ENCODE measurements at regions not wholly inside any gene's neighbourhood (a gene's known extent, or its start where the extent isn't known, plus 50 kb on each side); places are given as distances from the start of the nearest gene placed in this dataset.

DNA sequence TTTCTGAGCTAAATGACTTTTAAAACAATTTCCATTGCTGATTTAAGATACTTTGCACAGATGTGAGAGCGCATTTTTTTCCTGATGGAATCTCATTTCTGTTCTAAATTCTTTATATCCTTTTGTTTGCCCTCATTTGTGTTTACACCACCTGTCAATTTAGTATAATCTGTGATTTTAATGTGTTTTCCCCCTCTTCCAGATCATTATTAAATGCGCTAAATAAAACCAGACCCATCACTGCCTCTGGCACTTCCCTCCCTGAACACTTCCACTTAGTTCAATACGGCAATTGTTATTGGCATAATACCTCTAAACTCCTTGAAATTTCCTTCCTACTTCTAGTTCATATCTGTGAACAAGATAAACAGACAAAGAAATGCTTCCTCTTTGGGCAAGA lies 186.9 kb upstream of the ADGRL2 start:
- no peak for DNase-seq

DNA sequence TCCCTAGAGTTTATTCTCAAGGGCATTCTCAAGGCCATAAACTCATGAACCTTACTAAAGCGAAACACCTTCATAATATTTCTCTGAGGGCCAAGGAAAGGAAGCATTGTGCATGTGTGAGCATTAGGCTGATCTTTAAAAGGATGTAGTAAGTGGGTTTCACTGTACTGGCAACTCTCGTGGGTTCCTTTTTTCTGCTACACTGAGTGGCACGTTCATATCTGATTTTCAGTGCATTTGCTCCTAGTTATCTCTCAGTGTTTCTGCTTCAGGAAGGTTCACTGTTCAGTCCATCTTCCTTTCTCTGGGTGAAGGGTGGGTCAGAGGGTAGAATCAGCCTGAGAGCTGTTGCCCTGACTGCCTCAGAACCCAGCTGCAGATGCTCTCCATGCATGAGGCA lies 192.8 kb upstream of the ADGRL2 start:
- no peak for DNase-seq

DNA sequence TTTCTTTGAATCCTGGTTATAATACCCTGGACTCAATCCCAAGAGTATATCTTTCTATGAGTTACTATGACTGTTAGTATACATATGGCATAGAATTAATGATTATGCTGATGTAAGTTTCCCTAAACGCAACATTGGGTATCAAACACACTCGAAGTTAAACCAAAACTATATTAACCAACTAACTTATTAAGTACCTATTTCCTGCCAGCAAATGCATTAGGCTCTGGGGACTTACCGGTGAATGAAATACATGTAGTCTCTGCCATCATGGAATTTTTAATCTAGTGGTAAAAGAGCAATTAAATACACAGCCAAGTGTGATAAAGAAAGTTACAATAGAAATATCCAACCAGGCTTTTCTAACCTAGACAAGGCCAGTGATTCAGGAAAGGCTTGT lies 193.6 kb upstream of the ADGRL2 start:
- DNase-seq: no peak

DNA sequence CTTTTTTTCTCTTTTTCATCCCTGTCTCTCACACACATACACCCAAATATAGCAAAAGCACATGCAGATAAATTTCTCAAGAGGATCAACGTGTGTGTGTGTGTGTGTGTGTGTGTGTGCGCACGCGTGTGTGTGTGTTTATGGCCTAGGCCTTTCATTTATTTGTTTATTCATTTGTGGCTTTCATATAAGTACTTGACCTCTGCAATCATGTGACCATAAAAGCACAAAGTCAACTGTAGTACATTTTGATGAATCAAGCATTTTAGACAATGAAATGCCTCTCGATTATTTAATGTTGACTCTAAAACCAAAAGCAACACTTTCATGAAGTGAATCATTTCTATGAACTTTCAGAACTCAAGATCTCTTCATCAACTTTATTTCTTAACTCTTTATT lies 194.1 kb upstream of the ADGRL2 start:
- no peak for DNase-seq

DNA sequence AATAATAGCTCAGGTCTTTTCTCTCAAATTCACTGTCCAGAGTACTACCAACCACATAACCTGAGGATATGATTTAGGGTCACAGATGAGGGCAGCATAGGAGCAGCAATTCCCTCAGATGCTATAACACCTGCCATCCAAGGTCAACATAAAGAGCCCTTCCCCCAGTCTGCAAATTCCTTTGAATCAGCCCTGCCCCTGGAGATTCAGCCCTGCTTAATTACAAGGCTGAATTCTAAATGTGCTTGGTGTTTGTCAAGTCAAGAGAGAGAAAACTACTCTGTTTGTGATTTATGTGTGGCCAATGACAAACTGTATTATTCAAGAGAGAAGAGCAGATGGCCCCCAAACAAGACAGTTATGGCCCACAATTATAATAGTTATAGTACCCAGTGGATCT lies 195.7 kb upstream of the ADGRL2 start:
- DNase-seq: no peak

DNA sequence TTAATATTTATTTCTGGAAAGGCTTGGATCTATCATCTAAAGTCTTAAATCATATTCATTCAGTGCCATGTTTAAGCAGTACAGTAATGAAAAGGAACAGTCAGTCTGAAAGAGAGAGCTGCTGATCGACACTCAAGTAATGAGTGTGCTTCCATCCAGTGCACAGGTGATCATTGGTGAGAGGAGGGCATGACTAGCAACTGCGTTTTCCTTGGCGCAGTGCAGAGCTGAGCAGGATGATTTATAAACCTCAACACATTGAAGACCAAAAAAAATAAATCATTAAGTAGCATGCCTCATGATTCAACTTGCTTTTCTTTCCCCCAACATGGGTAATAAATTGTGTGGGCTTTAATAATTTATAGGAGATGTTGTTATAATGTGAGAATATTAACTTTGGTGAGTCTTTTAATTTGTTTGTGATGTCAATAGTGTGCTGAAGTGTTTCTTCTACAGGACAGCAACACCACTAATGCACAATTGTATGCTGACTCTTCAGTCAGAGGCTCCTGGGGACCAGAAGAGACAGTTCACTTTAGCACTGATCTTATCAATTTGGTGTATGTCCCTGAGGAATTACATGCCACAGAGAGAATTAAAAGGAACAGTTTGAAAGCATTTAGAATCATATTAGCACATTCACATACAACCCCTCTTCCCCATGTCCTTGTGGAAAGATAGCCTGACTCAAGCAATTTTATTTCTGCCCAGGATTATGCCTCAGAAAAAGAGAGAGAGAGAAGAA lies 199.7 kb upstream of the ADGRL2 start:
- DNase-seq: no peak

DNA sequence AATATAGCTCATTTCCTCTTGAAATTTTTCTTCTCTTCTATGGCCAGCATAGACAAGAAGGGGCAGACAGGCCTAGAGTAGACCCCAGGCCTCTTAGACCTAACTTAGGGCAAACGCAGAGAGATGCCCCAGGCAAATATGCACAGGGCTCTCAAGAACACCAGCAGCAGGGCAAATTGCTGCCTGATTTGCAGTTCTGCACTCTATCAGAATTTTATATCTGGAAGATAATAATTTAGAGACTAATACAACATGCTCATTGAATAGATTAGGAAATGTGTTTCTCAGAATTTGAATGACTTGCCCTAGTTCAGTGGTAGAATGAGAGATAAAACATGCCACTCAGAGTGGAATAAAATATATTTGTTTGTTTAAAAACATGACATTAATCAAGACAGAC lies 200.4 kb upstream of the ADGRL2 start:
- DNase-seq: no peak

DNA sequence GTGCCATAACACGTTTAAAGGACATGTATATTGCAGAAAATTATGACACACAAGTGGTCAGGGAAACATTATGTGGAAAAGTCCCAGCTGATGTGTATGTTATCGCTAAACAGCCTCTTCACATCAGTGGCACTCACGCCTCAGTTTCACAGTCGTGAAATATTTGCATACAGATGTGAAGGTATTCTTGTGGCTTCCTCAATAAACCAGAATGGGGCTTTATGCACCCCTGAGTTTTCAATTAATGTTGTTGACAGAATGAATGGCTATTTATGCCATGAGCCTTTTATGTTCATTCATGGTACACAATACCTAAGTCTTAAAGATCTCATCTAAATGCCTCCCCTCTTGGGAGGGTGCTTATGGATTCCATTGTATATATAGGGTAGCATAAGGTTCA lies 202.1 kb upstream of the ADGRL2 start:
- no peak for DNase-seq

DNA sequence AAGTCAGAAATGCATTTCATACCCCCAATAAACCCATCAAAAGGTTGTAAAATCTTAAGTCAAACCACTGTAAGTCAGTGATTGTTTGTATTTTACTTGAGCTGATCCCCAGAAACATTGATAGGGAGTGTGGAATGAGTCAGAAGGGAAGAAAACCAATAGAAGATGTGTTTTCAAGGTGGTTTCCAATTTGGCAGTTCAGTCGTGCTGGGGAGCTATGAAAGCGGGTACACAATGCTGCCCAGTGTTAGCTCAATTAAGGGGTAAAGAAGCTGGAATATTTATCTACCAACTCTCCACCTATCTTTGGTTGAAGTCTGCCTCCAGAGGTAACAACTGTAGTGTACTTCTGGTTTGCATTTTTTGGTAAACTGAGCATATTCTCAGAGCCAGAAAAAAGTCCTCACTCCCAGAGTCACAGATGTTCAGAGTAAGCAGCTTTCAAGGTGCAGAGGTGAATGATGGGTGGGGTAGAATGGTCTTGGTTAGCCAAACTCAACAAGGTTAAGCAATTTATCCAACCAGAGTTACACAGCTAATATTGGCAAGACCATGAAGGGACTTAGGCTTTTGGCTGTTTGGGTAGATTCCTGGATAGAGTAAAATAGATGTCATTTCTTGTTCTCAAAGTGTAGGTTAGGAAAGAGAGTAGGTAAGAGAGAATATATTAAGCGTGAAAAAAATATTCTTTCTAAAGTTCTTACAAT lies 202.9 kb upstream of the ADGRL2 start:
- DNase-seq: no peak

DNA sequence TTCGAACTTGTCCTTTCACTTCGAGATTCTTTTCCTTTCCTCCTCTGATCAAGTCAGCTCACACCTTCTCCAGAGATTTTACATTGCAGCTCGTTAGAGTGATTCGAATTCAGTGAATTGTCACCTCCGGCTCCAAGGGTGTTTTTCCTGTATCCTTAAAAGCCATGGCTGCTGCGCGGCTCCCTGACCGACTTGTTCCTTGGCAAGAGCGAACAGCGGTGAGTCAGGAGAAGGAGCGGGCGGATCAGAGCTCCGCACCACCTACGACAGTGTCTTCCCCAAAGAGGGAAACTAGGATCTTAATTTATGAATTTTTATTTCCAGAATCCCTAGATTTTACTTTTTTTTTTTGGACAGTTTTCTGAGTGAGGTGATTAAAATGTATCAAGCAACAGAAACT lies 204.4 kb upstream of the ADGRL2 start:
- no peak for DNase-seq

DNA sequence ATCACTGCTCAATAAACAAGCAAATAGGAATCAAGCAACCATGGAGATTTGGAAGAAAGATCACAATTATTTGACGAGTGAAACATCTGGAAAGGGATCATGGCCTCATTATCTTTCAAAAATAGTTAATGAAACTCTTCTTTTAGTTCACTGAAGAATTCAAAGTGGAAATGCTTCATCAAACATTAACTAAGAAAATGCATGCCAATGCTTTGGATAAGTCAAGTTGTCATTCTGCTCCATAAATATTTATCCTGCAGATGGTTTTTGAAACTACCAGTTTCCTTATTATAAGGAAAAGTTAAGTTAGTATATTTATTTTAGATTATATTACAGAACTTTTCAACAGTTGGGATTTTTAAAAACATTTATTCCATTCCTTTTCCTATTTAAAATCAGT lies 206.5 kb upstream of the ADGRL2 start:
- DNase-seq: no peak

DNA sequence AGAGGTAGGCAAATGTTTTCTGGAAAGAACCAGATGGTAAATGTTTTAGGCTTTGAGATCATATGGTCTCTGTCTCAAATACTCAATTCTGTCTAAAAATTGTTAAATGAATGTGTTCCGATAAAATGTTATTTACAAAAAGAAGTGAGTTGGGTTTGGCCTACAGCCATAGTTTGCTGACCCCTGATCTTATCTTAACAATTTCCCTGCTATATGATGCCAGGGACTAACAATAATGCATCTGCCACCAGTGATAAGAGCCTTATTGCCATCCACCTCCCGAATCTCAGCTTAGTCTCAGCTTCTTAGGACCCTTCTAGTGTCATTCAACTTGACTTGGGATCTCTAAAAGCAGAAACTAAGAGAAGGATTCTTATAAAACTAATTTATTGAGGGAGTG lies 208.5 kb upstream of the ADGRL2 start:
- no peak for DNase-seq

DNA sequence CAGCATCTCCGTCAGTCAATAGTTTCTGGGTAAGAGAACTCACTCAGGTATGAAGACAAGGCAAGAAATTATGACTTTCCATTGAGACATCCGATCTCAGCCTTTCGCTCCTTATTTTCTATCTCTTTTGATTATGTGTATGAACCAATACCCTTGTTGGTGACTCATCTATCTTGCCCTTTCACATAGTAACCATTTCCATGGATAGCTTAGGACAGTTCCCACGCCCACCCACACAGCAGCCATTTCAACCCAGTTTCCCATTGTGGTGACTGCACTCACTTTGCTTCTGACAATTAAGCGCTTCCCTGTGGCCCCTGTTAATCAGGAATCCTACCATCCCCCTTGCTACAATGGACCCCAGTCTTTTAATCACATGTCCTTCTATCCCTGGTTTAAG lies 210.6 kb upstream of the ADGRL2 start:
- no peak for DNase-seq

DNA sequence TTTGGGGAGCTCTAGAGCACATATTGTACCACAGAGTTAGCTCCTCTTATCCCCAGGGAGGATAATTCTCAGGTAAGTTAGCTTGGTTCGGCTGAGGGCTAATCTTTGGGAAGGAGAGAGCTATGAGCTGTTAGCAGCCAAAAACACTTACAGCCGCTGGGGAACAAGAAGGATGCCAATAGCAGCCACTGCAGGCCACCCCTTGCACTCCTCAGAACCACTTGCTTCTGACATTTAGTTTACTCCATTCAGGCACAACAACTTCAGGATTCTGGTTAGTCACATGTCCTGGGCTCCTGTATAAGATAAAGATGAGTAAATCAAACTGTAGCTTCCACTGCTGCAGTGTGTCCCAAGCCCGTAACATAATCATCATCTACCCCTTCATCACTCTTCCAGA lies 212.6 kb upstream of the ADGRL2 start:
- no peak for DNase-seq

DNA sequence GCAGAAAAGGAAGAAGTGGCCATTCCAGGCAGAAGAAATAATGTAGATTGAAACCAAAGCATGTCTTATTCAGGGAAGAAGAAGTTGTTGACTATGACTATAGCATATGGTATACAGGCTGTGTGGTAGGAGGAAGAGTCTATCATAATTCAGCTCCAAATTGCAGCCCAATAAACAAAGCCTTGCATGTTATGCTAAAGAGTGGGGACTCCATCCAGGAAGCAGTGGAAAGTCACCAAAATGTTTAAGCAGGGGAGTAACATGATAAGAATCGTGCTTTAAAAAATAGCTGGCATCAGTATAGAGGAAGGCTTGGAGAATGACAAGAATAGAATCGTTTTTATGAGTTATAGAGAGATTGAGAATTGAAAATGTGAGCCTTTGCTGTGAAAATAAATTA lies 213.3 kb upstream of the ADGRL2 start:
- no peak for DNase-seq

DNA sequence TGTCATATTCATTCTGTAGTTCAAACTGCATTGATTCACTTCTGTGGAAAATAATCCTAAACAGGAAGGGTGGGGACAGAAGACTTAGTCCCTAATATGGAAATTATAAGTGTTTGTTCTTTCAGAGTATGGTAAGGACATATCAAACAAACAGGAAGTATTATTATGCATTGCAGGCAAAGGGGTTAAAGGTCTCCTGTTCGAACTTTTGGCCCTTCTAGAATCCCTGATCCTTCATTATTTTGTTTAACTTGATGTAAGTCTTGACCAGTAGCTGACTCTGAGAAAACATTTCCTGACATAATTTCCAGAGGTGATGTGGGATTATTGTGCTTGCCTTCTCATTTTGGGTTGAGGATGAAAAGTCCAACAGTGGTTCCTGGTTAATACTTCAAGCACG lies 215.4 kb upstream of the ADGRL2 start:
- DNase-seq: no peak

DNA sequence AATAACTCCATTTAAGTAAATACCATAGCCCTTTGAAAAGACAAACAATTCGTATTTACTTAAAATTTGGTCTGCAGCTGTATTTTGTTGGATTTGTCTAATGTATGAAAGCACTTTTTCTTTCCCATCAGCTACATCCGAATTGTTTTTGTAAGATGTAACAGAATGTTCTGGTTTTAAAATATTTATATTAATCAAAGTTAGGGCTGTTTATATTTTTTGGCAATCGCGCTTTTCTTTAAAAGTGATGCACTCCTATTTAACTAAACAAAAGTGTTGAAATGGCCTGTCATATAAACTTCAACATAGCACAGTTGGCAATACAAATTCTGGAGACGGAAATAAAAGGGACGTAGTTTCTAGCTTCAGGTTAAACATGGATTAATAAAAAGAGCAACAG lies 216.3 kb upstream of the ADGRL2 start:
- DNase-seq: no peak

DNA sequence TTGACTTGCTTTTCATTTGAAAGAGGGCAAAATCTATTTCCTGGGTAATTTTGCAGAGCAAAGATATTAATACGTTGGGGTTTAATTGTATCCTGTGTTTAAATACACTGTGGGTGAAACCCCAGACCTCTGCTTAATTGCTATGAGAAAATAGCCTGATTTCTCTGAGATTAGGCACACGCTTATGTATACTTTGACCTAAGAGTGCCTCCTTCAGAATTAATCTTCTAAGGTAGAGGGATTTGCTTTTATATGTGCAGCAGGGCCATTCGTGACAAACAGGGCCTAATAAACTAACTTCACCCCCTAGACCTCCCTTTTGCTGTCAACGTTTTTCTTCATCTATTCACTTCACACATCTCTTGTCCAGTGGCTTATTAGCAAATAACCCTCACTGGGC lies 216.9 kb upstream of the ADGRL2 start:
- DNase-seq: no peak

DNA sequence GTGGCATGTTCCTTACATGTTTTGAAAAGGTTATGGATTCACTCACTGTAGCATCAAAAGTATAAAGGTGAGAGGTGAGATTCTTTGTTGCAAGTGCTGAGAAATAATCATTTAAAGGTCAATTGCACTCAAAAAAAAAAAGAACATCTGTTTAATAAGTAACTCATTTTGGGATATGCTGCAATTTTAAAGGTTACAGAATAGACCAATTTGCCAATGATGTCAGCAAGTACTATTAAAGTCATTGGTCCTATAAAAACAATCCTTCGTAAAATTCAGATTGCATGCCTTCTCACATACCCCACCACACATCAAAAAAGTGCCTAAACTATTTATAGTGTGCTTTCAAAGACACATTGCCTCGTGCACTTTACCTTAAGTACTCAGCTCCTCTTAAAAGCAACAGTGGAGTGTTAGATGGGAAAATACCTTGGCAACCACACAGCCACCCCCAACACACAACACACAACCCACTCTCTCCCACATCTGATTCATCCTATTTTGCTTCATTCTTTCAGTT lies 218.2 kb upstream of the ADGRL2 start:
- DNase-seq: no peak

DNA sequence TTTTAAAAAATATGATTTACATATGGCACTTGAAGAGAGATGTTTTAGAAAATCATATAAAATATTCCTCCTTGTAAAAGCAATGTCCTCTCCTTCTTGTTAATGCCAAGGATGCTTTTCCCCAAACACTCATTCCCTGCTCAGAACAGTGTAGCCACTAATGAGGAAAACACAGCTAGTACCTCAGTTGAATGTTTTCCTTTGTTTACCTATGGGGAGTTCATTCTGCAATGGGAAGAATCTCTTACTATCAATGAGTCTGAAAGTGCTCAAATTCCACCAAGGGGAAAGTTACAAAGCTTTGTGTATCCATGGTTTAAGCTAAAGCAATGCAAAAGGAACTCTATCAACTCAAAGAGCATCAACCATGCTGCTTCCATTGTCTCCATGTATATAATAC lies 221.9 kb upstream of the ADGRL2 start:
- no peak for DNase-seq

DNA sequence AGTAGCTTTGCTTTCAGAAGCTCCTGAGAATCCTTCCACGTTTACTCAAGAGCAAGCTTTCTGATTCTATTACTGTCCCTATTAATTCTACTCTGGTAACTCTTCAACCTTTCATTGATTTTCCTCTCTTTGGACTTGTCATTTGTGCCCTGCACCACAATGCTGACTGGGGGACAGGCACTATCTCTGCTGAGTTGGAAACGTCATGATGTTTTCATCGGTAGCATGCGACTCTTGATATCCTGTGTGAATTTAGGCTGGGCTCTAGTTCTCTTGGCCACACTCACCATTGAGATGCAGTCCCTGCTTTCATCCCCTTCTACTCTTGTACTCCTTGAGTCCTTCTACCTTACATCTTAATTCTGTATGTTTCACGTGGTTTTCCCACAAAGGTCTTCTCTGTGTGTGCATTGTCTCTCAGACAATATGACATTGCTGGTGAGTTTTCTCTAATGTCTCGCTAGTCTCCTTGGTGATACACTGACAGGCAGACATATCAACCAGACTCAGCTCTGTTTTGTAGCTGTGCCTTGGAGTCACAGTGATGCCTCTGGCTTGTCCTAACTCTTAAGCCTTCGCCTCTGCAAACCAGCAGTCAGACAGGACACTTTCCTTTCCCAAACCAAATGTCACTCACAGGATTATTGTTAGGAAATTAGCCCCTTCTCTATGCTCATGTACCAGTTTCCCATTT lies 223.6 kb upstream of the ADGRL2 start:
- no peak for DNase-seq

DNA sequence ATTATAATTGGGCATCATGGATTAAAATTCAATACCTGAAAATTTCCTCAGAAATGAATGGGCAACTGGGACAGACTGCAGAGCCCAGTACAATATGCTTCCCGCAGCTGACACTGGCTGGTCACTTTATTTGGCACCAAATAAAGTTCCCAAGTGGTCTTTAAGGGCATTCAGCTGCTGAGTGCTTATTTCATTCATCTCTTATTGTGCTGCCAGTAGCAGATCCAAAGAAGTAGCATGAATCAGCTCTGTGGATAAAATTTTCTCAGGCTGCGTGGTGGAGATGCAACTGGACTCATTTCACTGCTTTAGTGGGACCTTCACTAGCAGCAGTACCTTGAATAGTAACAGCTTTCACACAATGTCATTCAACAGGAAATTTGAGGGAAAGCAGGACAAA lies 226.3 kb upstream of the ADGRL2 start:
- no peak for DNase-seq

DNA sequence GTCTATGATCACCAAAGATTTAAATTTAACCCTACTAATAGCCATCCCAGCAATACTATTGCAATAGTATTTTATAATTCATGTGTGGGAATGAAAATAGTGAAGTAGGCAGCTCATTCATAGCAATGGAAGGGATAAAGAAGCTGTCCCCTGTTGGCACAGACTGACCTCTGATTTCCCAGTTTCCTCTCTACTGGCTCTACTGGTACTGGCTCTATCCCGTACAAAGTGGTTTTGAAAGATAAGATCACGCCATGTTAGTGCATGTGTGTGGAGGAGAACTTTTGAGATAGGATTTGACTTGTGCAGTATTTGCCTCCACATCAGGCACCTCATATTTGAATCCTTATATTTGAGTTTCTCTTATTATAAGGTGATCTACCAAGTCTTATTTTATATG lies 227.3 kb upstream of the ADGRL2 start:
- no peak for DNase-seq

DNA sequence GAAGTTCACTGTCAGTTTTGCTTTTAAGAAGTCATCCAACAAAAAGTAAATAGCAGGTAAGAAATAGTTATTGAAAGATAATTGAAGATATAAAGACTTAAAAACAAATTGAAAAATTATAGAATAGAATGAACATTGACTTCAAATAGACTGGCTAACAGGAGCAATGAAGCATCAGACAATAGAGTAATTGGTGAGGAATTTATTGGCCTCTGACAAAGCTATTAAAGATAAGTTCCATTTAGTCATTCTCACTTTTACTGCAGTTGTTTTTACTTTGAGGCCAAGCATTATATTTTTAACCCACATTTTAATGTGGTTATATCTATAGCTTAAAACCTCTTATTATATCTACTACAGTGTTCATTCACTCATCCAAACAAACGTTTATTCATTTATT lies 228.8 kb upstream of the ADGRL2 start:
- no peak for DNase-seq
